NT2/D1 (cell line): ENCODE measurements at regions not wholly inside any gene's neighbourhood (a gene's known extent, or its start where the extent isn't known, plus 50 kb on each side); places are given as distances from the start of the nearest gene placed in this dataset.

Experiments used
- DNase-seq: peaks from one replicate; pipeline ENCODE4 v3.0.0-alpha.2; 2011; ENCODE audit warnings: low read depth, low spot score
- H3K27me3 ChIP-seq: 2 replicates; pipeline ENCODE4 v1.6.0; 2011; ENCODE audit warnings: mild to moderate bottlenecking; ENCODE audit not compliant: insufficient read length, insufficient read depth
- H3K36me3 ChIP-seq: 2 replicates; pipeline ENCODE4 v1.6.1; 2011; ENCODE audit warnings: mild to moderate bottlenecking, low read length, mixed read lengths; ENCODE audit not compliant: insufficient read depth, insufficient read length
- H3K4me1 ChIP-seq: 2 replicates; pipeline ENCODE4 v1.5.1; 2011; ENCODE audit not compliant: insufficient read depth, insufficient read length
- H3K4me3 ChIP-seq: 2 replicates; pipeline ENCODE4 v1.5.1; 2011; ENCODE audit warnings: low read depth; ENCODE audit not compliant: insufficient read length
- H3K9ac ChIP-seq: 2 replicates; pipeline ENCODE4 v1.6.0; 2011; ENCODE audit warnings: low read depth; ENCODE audit not compliant: insufficient read length
- H3K9me3 ChIP-seq: 2 replicates; pipeline ENCODE4 v1.5.1; 2011; ENCODE audit warnings: mild to moderate bottlenecking, low read length; ENCODE audit not compliant: insufficient read depth
- SUZ12 ChIP-seq: IDR thresholded peaks from 2 replicates; pipeline ENCODE4 v1.6.1; 2011; ENCODE audit not compliant: insufficient read length, insufficient read depth; ENCODE audit errors: extremely low read depth
- YY1 ChIP-seq: IDR thresholded peaks from 2 replicates; pipeline ENCODE4 v1.6.1; 2011; ENCODE audit not compliant: insufficient read length, insufficient read depth
- ZNF274 ChIP-seq: IDR thresholded peaks from 2 replicates; pipeline ENCODE4 v1.6.1; 2011; ENCODE audit warnings: mild to moderate bottlenecking, low read depth, low read length

DNA sequence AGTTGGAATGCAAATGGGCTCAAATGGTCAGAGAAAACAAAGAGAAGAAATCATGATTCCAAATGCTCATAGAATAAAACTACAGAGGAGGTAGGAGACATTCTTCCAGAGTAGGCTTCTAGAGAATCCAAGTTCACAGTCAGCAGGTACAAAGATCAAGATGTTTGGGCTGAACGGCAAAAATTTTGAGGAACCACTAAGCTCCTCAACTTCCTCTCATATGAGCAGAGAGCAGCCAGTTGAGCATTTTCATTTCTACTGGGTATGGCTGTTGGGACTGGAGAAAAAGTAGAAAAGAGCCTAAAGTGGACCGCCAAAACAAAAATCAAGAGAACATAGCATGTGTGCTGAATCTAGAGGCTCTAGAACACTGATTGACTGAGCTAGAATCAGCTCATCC lies 73.8 kb upstream of the ARID2 start:
- no peaks in the 10 kb centered on the region for H3K4me1 ChIP-seq
- DNase-seq: no peak

DNA sequence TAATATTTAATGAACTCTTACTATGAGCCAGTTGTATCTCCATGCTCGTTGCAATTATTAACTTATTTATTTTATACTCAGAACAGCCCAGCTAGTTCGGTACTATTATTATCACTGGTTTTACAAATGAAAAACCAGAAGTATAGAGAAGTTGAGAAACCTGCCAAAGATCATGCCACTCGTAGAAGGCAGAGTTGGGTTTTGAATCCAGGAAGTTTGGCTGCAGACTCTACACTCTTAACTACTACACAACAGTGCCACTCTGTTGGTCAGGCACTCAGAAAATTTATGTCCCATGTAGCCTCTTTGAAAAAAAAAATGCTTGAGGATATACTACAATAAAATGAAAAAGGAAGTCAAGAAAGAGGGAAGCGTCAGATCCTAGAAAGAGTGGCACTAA lies 71.5 kb upstream of the ARID2 start:
- TF ChIP-seq YY1 (no peak), SUZ12 (no peak), ZNF274 (no peak)
- no peak for DNase-seq
- H3K4me3 ChIP-seq: no peak overlapping the region

More for the DNA sequence above, 73.8 kb upstream of the ARID2 start:
- no peak overlapping the region for H3K9ac ChIP-seq
- TF ChIP-seq SUZ12: no peak
- TF ChIP-seq YY1: no peak
- no peak for TF ChIP-seq ZNF274
- no peaks in the 10 kb centered on the region for H3K9me3 ChIP-seq
- H3K27me3 ChIP-seq: no peaks in the 10 kb centered on the region
- H3K4me3 ChIP-seq: no peak overlapping the region
- H3K36me3 ChIP-seq: no peaks in the 10 kb centered on the region

DNA sequence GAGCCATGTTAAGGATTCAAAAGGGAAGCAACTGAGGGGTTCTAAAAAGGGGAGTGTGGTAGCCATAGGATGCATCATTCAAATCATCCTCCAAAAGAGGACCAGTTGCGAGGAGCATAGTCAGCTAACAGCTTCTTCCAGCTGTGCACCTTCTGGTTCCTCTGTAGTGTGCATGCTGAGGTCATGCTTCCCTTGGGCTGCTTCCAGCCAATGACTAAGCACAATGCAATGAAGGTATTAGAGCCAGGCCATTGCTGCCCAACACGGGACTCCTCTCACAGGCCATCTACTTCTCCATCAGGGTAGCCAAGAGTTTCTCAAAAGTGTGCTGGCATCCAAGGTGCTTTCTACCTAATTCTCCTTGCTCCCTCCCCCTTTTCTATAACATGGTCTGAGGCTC lies 69.2 kb upstream of the ARID2 start:
- no peaks in the 10 kb centered on the region for H3K4me1 ChIP-seq

More for the DNA sequence above, 71.5 kb upstream of the ARID2 start:
- no peaks in the 10 kb centered on the region for H3K4me1 ChIP-seq
- H3K9me3 ChIP-seq: no peaks in the 10 kb centered on the region
- H3K27me3 ChIP-seq: no peaks in the 10 kb centered on the region
- H3K9ac ChIP-seq: no peak overlapping the region
- H3K36me3 ChIP-seq: no peaks in the 10 kb centered on the region

DNA sequence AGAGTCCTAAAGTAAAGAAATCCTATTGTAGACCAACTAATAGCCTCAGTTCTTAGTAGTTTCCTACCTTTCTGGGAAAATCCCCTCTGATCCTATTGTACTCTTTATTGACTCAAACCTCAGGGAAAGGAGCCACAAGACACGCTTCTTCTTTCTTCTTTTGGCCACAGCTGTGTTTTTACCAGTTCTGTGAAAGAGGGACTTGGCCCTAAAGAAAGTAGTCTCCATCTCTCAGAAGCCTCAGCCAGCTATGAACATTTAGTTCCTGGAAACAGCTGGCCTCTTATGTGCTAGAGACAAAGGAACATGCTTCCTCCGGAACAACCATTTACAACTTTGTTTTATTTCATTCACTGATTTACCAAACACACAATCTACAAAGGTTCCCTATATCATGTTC lies 66.1 kb upstream of the ARID2 start:
- DNase-seq: no peak
- no peaks in the 10 kb centered on the region for H3K27me3 ChIP-seq
- H3K9ac ChIP-seq: no peak overlapping the region
- no peak overlapping the region for H3K4me3 ChIP-seq
- H3K4me1 ChIP-seq: no peaks in the 10 kb centered on the region
- TF ChIP-seq ZNF274 (no peak), SUZ12 (no peak), YY1 (no peak)
- no peaks in the 10 kb centered on the region for H3K36me3 ChIP-seq
- no peaks in the 10 kb centered on the region for H3K9me3 ChIP-seq

More for the DNA sequence above, 69.2 kb upstream of the ARID2 start:
- Histone ChIP-seq H3K36me3 (no peaks in the 10 kb centered on the region), H3K4me3 (no peak overlapping the region), H3K9ac (no peak overlapping the region), H3K27me3 (no peaks in the 10 kb centered on the region), H3K9me3 (no peaks in the 10 kb centered on the region)
- no peak for DNase-seq
- TF ChIP-seq ZNF274 (no peak), YY1 (no peak), SUZ12 (no peak)

DNA sequence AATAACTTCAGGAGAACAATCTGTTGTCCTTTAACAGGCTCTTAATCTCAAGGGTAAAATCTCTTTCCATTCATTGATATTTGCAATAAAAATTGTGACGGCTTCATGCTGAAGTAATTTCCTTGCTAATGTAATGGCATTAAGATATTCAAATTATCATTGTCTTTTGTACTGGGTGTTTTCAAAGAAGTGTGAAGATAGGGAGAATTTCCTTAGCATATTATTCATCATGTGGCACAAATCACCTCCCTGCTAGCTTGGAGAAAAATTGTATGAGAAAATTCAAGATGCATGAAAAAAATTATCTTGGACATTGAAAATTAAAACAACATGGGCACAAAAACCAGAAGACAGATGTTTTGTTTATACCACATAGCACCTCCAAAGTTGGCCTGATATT lies 63.6 kb upstream of the ARID2 start:
- Histone ChIP-seq H3K4me1 (no peaks in the 10 kb centered on the region), H3K9me3 (no peaks in the 10 kb centered on the region), H3K27me3 (no peaks in the 10 kb centered on the region), H3K9ac (no peak overlapping the region), H3K36me3 (no peaks in the 10 kb centered on the region), H3K4me3 (no peak overlapping the region)
- TF ChIP-seq ZNF274 (no peak), SUZ12 (no peak), YY1 (no peak)
- no peak for DNase-seq

DNA sequence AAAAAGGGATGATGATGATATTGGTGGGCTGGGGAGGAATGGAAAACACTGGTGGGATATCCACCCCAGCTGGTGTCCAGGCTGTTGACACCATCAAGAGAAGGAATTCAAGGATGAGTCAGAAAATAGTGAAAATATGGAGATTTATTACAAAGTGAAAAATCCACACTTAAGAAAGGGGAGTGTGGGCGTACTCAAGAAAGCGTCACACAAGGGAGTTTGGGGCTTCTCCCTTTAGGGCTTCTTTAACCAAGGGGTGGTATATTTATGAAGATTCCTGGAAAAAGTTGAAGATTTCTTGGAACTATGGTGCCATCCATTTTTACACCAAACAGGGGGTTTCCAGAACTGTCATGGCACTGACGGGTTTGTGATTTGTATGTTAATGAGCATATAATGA lies 63.1 kb upstream of the ARID2 start:
- no peaks in the 10 kb centered on the region for H3K36me3 ChIP-seq
- no peak overlapping the region for H3K9ac ChIP-seq
- TF ChIP-seq ZNF274 (no peak), YY1 (no peak), SUZ12 (no peak)
- no peaks in the 10 kb centered on the region for H3K9me3 ChIP-seq
- H3K27me3 ChIP-seq: no peaks in the 10 kb centered on the region
- H3K4me3 ChIP-seq: no peak overlapping the region
- no peak for DNase-seq
- H3K4me1 ChIP-seq: no peaks in the 10 kb centered on the region

DNA sequence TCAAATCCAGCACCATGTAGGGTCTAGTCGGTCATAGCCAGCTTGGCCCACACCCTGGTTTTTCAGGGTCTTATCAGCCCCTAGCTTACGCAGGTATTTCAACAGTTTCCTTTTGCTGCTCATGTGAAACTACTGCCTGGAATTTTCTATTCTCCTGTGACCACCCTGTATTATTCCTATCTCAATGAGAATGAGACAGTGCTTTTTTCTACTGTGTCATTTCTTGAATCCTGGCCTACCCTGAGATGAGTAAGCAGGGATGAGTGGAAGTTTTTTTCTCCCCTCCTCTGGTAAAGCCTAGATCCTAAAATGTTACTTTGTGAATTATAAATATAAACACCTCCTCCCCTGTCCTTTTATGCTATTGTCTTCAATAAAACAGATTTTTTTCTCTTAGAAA lies 62.7 kb upstream of the ARID2 start:
- Histone ChIP-seq H3K9me3 (no peaks in the 10 kb centered on the region), H3K27me3 (no peaks in the 10 kb centered on the region)
- TF ChIP-seq SUZ12 (no peak), YY1 (no peak), ZNF274 (no peak)

DNA sequence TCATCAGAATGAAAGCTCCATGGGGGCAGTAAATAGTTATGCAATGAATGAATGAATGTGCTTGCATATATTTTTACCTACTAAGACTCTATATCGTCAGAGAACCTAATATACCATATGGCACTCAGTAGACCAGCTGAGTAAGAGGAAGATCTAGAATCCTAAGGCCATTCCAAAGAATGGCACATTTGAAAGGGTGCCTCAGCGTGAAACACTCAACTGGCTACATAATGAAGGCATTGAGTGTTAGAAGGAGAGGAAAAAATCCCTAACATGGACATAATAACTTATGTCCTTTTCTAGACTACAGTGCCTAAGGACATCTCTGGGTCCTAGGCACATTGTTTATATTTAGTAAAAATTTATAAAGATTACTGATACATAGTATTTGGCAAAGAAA lies 61.7 kb upstream of the ARID2 start:
- Histone ChIP-seq H3K27me3 (no peaks in the 10 kb centered on the region), H3K4me3 (no peak overlapping the region), H3K36me3 (no peaks in the 10 kb centered on the region), H3K9me3 (no peaks in the 10 kb centered on the region), H3K4me1 (no peaks in the 10 kb centered on the region), H3K9ac (no peak overlapping the region)
- no peak for TF ChIP-seq YY1
- no peak for TF ChIP-seq ZNF274
- DNase-seq: no peak

More for the DNA sequence above, 62.7 kb upstream of the ARID2 start:
- DNase-seq: no peak
- Histone ChIP-seq H3K9ac (no peak overlapping the region), H3K4me1 (no peaks in the 10 kb centered on the region), H3K36me3 (no peaks in the 10 kb centered on the region), H3K4me3 (no peak overlapping the region)
